Stimulated activated naive B cell treated with anti-CD40 and anti-IgM and Interleukin-4, amounts not matched to agents 10 μg/mL and 1 μg/mL and 100 μg/mL, for 72 hours (primary cell): ENCODE measurements at regions not wholly inside any gene's neighbourhood (a gene's known extent, or its start where the extent isn't known, plus 50 kb on each side); places are given as distances from the start of the nearest gene placed in this dataset.
"Not testable (repeated sequence)": the region's sequence is repeated elsewhere in the genome, so short reads cannot be mapped to it uniquely, and the experiment has no call there.

ENCODE experiments used
- ATAC-seq, 2 donors: fragments of 150-1000 bp; cut with Tn5 transposase; replicated peaks; 2 replicates each; pipeline ENCODE4 v1.10.0; 2021; ENCODE audit warnings: moderate library complexity in 1 of 2
- DNase-seq: peaks from one replicate; pipeline ENCODE4 v3.0.0; 2021
- H3K27ac Mint-ChIP-seq: one replicate; pipeline ENCODE4 v1.8.0; 2022; ENCODE audit warnings: mild to moderate bottlenecking, mixed read lengths
- H3K27me3 Mint-ChIP-seq, 2 donors: one replicate each; pipeline ENCODE4 v1.8.0; 2022; ENCODE audit warnings: mixed read lengths in 2 of 2
- H3K36me3 Mint-ChIP-seq, 2 donors: one replicate each; pipeline ENCODE4 v1.8.0; 2022; ENCODE audit warnings: mixed read lengths in 2 of 2, mild to moderate bottlenecking in 1 of 2
- H3K4me1 Mint-ChIP-seq, 2 donors: one replicate each; pipeline ENCODE4 v1.8.0; 2022; ENCODE audit warnings: mixed read lengths in 2 of 2, mild to moderate bottlenecking in 1 of 2
- H3K4me3 Mint-ChIP-seq, 2 donors: one replicate each; pipeline ENCODE4 v1.8.0; 2022; ENCODE audit warnings: mild to moderate bottlenecking in 2 of 2, mixed read lengths in 2 of 2, moderate library complexity in 1 of 2
- H3K9me3 Mint-ChIP-seq, 2 donors: one replicate each; pipeline ENCODE4 v1.8.0; 2022; ENCODE audit warnings: mixed read lengths in 2 of 2, mild to moderate bottlenecking in 1 of 2

- Mint-ChIP-seq H3K4me1 (no peaks in the 10 kb centered on the region), H3K9me3 (peaks cover 16 to 34% of the 10 kb centered on the region in 2 donors), H3K27me3 (no peaks in the 10 kb centered on the region), H3K27ac (peak overlapping the region; percentile 6), H3K4me3 (no peak overlapping the region), H3K36me3 (peaks cover 0 to 3% of the 10 kb centered on the region in 2 donors)
- ATAC-seq = no peak
- no peak for DNase-seq
Observed at GRCh38 chr16:35573407-35573806, 2114.0 kb downstream of the TP53TG3F start.

GRCh38 chr16:35574011-35574410 is 2114.6 kb downstream of the TP53TG3F start:
- DNase-seq = no peak
- peaks cover 16 to 34% of the 10 kb centered on the region in 2 donors for H3K9me3 Mint-ChIP-seq
- no peak for ATAC-seq
- no peaks in the 10 kb centered on the region for H3K27me3 Mint-ChIP-seq
- H3K4me1 Mint-ChIP-seq = no peaks in the 10 kb centered on the region
- no peak overlapping the region for H3K4me3 Mint-ChIP-seq
- no peak overlapping the region for H3K27ac Mint-ChIP-seq
- H3K36me3 Mint-ChIP-seq = peaks cover 0 to 3% of the 10 kb centered on the region in 2 donors

- H3K4me3 Mint-ChIP-seq = no peak overlapping the region
- H3K36me3 Mint-ChIP-seq = peaks cover 0 to 3% of the 10 kb centered on the region in 2 donors
- H3K27me3 Mint-ChIP-seq = no peaks in the 10 kb centered on the region
- DNase-seq (no peak), ATAC-seq (no peak)
- no peaks in the 10 kb centered on the region for H3K4me1 Mint-ChIP-seq
- no peak overlapping the region for H3K27ac Mint-ChIP-seq
- H3K9me3 Mint-ChIP-seq = peaks cover 16 to 33% of the 10 kb centered on the region in 2 donors
Observed at GRCh38 chr16:35574454-35575431, 2115.3 kb downstream of the TP53TG3F start.

GRCh38 chr16:35575432-35575821 is 2116.0 kb downstream of the TP53TG3F start:
- peaks cover 18 to 33% of the 10 kb centered on the region in 2 donors for H3K9me3 Mint-ChIP-seq
- ATAC-seq = no peak

GRCh38 chr16:35585411-35585810 is 2126.0 kb downstream of the TP53TG3F start:
- Mint-ChIP-seq H3K27ac (no peak overlapping the region), H3K4me1 (no peaks in the 10 kb centered on the region), H3K4me3 (no peak overlapping the region), H3K9me3 (peaks cover 2 to 10% of the 10 kb centered on the region in 2 donors), H3K36me3 (no peaks in the 10 kb centered on the region), H3K27me3 (no peaks in the 10 kb centered on the region)
- no peak for DNase-seq
- no peak for ATAC-seq

More at GRCh38 chr16:35575432-35575821, 2116.0 kb downstream of the TP53TG3F start:
- H3K27ac Mint-ChIP-seq = no peak overlapping the region
- H3K36me3 Mint-ChIP-seq = peaks cover 0 to 3% of the 10 kb centered on the region in 2 donors
- no peaks in the 10 kb centered on the region for H3K27me3 Mint-ChIP-seq
- DNase-seq = no peak
- H3K4me3 Mint-ChIP-seq = no peak overlapping the region
- H3K4me1 Mint-ChIP-seq = no peaks in the 10 kb centered on the region

- H3K4me3 Mint-ChIP-seq, DNase-seq: not testable (repeated sequence)
- H3K9me3 Mint-ChIP-seq = peaks cover 6 to 12% of the 10 kb centered on the region in 2 donors
Observed at GRCh38 chr16:35590913-35591312, 2131.5 kb downstream of the TP53TG3F start.

GRCh38 chr16:35596467-35596866 is 2137.1 kb downstream of the TP53TG3F start:
- Mint-ChIP-seq H3K4me3 (no peak overlapping the region), H3K36me3 (no peaks in the 10 kb centered on the region), H3K9me3 (peaks cover 15 to 24% of the 10 kb centered on the region in 2 donors), H3K4me1 (no peaks in the 10 kb centered on the region), H3K27ac (no peak overlapping the region), H3K27me3 (no peaks in the 10 kb centered on the region)
- no peak for DNase-seq
- ATAC-seq = no peak

More at GRCh38 chr16:35590913-35591312, 2131.5 kb downstream of the TP53TG3F start:
- not testable (repeated sequence) for H3K27ac Mint-ChIP-seq, H3K27me3 Mint-ChIP-seq, H3K4me1 Mint-ChIP-seq, ATAC-seq, H3K36me3 Mint-ChIP-seq

GRCh38 chr16:35598696-35599332 is 2139.4 kb downstream of the TP53TG3F start:
- Mint-ChIP-seq H3K9me3 (peaks cover 13 to 23% of the 10 kb centered on the region in 2 donors), H3K36me3 (no peaks in the 10 kb centered on the region), H3K4me3 (no peak overlapping the region), H3K27ac (no peak overlapping the region), H3K27me3 (no peaks in the 10 kb centered on the region), H3K4me1 (no peaks in the 10 kb centered on the region)
- ATAC-seq (no peak), DNase-seq (no peak)

- Mint-ChIP-seq H3K36me3 (no peaks in the 10 kb centered on the region), H3K4me1 (no peaks in the 10 kb centered on the region), H3K27me3 (no peaks in the 10 kb centered on the region), H3K9me3 (peaks cover 13 to 21% of the 10 kb centered on the region in 2 donors), H3K4me3 (no peak overlapping the region), H3K27ac (no peak overlapping the region)
- no peak for DNase-seq
- ATAC-seq = no peak
Observed at GRCh38 chr16:35599429-35600160, 2140.2 kb downstream of the TP53TG3F start.

GRCh38 chr16:35600161-35600555 is 2140.7 kb downstream of the TP53TG3F start:
- not testable (repeated sequence) for H3K27me3 Mint-ChIP-seq, ATAC-seq, H3K36me3 Mint-ChIP-seq, H3K4me3 Mint-ChIP-seq, DNase-seq, H3K4me1 Mint-ChIP-seq, H3K27ac Mint-ChIP-seq
- peaks cover 13 to 20% of the 10 kb centered on the region in 2 donors for H3K9me3 Mint-ChIP-seq

- DNase-seq (no peak), ATAC-seq (no peak)
- no peak overlapping the region for H3K27ac Mint-ChIP-seq
- H3K27me3 Mint-ChIP-seq = no peaks in the 10 kb centered on the region
- peaks cover 10 to 16% of the 10 kb centered on the region in 2 donors for H3K9me3 Mint-ChIP-seq
- no peaks in the 10 kb centered on the region for H3K36me3 Mint-ChIP-seq
- H3K4me3 Mint-ChIP-seq = no peak overlapping the region
- H3K4me1 Mint-ChIP-seq = no peaks in the 10 kb centered on the region
Observed at GRCh38 chr16:35602116-35602515, 2142.7 kb downstream of the TP53TG3F start.

GRCh38 chr16:35603371-35603770 is 2144.0 kb downstream of the TP53TG3F start:
- H3K36me3 Mint-ChIP-seq, ATAC-seq, H3K4me1 Mint-ChIP-seq, H3K4me3 Mint-ChIP-seq, DNase-seq, H3K27ac Mint-ChIP-seq, H3K27me3 Mint-ChIP-seq: not testable (repeated sequence)
- peaks cover 9 to 12% of the 10 kb centered on the region in 2 donors for H3K9me3 Mint-ChIP-seq

- H3K27ac Mint-ChIP-seq = no peak overlapping the region
- H3K36me3 Mint-ChIP-seq = no peaks in the 10 kb centered on the region
- DNase-seq (no peak), ATAC-seq (no peak)
- H3K27me3 Mint-ChIP-seq = no peaks in the 10 kb centered on the region
- H3K4me1 Mint-ChIP-seq = no peaks in the 10 kb centered on the region
- H3K4me3 Mint-ChIP-seq = no peak overlapping the region
- no peaks in the 10 kb centered on the region for H3K9me3 Mint-ChIP-seq
Observed at GRCh38 chr16:35605921-35606320, 2146.5 kb downstream of the TP53TG3F start.

- not testable (repeated sequence) for H3K36me3 Mint-ChIP-seq, ATAC-seq, H3K27me3 Mint-ChIP-seq, H3K27ac Mint-ChIP-seq, DNase-seq, H3K4me3 Mint-ChIP-seq, H3K4me1 Mint-ChIP-seq
- H3K9me3 Mint-ChIP-seq = peaks cover 19% of the 10 kb centered on the region in 2 donors
Observed at GRCh38 chr16:35614883-35615282, 2155.5 kb downstream of the TP53TG3F start.
